CD4-positive, alpha-beta T cell treated with Interleukin-15 for 1 hour (primary cell): ENCODE measurements at regions not wholly inside any gene's neighbourhood (a gene's known extent, or its start where the extent isn't known, plus 50 kb on each side); places are given as distances from the start of the nearest gene placed in this dataset.

Experiments
- DNase-seq: peaks from one replicate; pipeline ENCODE4 v3.0.0-alpha.2; 2020

GRCh38 chr7:22559829-22560489 lies 60.0 kb upstream of the STEAP1B start:
- DNase-seq = peak; percentile 69

GRCh38 chr7:22557167-22557566 lies 57.2 kb upstream of the STEAP1B start:
- DNase-seq = no peak

GRCh38 chr7:22555476-22555875 lies 55.5 kb upstream of the STEAP1B start:
- DNase-seq = no peak

GRCh38 chr7:22554184-22554583 lies 54.2 kb upstream of the STEAP1B start:
- no peak for DNase-seq

- DNase-seq = no peak
Observed at GRCh38 chr7:22551768-22552513, 52.0 kb upstream of the STEAP1B start.

- DNase-seq = no peak
Observed at GRCh38 chr7:22550514-22551030, 50.6 kb upstream of the STEAP1B start.

- no peak for DNase-seq
Observed at GRCh38 chr7:22549667-22550513, 49.9 kb upstream of the STEAP1B start.
